Fibroblast of skin of right quadriceps (primary cell): ENCODE measurements at regions not wholly inside any gene's neighbourhood (a gene's known extent, or its start where the extent isn't known, plus 50 kb on each side); places are given as distances from the start of the nearest gene placed in this dataset.

Experiments used
- DNase-seq: peaks from one replicate; pipeline ENCODE4 v3.0.0-alpha.2; 2013

DNA sequence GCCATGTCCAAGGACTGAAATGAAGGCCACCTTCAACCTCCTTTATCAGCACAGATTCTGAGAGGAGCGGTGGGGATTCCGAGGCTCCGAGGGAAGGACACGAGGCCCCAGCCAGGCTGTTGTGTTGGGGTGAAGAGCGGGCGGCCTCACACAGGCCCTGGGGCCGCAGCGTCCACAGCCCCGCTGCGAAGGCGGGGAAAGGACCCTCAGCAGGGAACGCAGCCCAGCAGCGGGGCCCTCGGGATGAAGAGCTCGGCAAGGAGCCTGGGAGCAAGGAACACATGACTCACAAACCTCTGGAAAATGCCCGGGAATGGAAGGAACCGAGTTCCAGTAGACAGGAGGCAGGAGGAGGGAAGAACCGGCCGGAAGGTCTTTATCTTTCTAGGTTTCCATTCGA lies 227.2 kb downstream of the BRD1 start:
- DNase-seq = no peak

DNA sequence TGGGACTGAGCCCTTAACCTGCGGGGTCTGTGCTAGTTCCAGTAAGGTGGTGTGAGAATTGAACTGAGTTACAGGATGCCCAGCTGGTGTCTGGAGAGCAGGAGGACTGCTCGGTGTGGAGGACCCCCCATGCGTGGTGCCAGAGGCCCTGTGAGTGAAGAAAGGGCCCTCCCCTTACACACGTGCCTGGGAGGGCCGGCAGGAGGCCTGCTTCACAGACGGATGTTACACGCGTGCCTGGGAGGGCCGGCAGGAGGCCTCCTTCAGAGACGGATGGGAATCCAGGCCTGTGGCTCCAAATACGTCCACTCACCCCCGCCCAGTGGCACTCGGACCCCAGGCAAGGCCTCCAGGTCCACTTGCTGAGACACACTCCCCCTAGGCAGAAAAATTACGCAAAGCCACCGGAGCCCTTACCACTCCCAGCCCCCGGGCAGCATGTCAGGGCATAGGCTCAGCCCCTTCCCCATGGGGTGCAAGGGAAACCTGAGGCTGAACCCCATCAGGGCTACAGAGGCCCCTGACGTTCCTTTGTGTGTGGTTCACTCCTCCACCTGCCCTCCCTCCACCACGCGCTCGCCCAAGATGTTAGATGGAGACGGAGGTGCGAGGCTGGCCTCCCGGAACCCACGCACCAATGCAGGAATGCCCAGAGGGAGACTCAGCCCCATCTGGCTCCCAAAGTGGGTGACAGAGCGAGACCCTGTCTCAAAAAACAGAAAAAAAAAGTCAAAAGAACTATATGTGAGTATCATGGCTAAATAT lies 227.8 kb downstream of the BRD1 start:
- no peak for DNase-seq

DNA sequence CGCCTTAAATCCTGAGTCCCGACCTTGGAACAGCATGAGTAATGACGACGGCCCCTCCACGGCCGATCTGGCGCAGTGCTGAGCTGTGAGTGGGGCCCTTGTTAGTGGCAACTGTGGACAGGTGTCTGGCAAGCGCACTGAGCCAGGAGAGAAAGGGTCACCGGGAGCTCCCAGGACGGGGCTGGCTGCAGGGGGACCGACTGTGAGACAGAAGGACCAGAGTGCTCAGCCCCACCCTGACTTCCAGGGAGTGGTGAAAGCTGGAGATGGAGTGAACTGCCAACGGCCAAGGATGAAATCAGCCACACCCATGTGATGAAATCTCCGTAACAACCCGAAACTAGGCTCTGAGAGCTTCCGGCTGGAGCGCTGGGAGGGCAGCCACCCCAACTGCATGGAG lies 228.6 kb downstream of the BRD1 start:
- no peak for DNase-seq

DNA sequence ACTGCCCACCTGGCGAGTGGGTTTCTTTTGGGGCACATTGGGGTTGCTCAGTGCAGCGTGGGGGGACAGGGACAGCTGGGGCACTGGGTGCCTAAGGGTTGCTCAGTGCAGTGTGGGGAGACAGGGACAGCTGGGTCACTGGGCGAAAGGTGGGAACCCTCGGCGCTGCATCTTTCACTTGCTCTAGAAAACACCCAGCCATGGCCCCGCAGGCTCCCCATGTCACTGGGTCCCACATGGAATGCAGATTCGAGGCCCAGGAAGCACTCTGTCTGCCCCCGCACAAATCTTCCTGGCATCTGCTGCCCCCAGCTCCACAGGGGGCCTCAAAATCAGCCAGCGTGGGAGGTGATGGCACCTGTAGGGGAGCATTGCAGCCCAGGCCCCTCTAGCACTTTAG lies 229.3 kb downstream of the BRD1 start:
- DNase-seq = no peak

DNA sequence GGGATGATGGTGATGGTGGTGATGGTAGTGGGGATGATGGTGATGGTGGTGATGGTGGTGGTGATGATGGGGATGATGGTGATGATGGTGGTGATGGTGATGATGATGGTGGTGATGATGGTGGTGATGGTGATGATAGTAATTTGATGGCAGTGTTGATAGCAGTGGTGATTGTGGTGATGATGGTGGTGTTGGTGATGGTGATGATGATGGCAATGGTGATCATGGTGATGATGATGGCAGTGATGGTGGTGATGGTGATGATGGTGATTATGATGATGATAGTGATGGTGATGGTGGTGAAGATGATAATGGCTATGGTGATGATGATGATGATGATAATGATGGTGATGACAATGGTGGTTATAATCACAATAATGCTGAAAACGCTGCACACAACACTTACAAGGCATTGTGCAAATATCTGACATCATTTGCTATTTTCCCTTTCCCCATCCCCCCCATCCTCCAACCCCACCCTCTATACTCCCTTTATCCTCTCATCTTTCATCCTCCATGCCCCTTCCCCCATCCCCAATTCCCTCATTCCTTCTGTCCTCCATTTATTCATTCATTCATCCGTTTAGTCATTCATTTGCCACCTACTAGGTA lies 230.1 kb downstream of the BRD1 start:
- DNase-seq = no peak

DNA sequence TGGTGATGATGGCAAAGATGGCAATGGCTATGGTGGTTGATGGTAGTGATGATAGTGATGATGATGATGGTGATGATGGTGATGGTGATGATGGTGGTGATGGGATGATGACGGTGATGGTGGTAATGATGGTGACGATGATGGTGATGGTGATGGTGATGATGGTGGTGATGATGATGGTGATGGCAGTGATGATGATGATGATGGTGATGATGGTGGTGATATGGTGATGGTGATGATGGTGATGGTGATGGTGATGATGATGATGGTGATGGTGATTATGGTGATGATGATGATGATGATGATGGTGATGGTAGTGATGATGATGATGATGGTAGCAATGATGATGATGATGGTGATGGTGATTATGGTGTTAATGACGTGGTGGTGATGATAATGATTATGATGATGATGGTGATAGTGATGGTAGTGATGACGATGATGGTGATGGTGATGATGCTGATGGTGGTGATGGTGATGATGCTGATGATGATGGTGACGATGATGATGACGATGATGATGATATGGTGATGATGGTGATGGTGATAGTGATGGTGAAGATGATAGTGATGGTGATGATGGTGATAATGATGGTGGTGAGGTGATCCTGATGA lies 232.1 kb downstream of the BRD1 start:
- DNase-seq = no peak

DNA sequence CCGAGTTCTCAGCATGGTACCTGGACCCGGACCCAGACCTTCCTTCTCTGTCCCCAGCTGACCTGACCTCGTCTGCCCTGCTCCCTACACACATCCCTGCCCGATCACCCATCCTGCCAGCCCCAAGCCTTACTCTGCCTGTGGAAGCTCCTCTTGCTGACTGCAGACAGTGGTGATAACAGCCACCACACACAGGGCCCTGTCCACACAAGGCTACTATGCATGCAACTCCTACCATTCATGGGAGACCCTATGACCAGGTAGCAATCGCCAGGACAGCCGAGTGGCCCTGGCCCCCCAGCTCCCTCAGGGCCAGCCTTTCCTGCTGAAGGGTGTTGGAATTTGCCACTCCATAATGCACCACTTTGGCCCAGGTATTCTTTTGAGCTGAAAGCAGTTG lies 233.6 kb downstream of the BRD1 start:
- DNase-seq = no peak

DNA sequence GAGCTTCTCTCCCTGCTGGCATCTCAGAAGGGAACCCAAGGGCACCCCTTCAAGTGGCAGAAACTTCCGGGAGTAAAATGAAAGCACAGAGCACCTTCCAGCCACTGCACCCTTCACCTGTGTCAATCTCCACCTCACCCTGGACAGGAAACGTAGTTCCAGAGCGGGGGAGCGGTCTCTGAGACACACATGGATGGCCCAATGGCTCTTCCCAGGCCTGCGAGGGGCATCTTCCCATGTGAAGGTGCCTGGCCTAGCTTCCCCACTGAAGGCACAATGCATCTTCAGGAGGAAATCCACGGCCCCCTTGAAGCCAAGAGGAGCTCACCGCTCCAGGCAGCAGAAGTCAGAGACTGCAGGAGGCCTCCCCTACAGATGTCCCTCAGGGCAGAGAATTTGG lies 234.2 kb downstream of the BRD1 start:
- no peak for DNase-seq

DNA sequence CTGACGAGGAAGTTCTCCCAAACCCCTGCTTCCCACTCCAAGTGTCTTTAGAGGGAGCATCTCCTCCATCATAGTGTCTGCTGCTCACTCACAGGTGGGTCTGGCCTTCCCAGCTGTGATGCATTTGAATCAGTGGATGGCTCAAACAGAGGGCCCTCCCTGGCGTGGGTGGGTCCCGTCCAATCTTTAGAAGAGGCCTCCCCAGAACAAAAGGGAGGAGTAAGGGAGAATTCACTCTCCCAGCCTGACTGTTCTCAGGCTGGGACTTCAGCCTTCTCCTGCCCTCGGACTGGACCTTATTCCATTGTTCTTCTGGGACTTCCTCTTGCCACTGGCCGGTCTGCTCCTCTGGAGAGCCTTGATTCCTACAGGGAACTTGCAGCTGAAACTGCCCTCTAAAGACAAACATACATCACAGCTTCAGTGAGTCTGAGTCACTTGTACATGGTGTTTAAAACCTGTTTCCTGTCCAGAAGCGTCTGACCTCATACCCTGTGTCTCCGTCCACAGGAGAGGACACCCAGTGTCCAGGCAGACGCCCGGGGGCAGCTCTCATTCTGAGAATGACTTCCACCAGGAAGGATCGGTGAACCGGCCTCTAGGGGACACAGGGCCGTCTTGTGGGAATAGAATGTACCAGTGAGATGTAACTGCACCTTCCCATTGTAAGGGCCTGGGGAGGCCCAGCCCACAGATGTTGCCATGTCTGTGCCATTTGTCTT lies 234.7 kb downstream of the BRD1 start:
- no peak for DNase-seq

DNA sequence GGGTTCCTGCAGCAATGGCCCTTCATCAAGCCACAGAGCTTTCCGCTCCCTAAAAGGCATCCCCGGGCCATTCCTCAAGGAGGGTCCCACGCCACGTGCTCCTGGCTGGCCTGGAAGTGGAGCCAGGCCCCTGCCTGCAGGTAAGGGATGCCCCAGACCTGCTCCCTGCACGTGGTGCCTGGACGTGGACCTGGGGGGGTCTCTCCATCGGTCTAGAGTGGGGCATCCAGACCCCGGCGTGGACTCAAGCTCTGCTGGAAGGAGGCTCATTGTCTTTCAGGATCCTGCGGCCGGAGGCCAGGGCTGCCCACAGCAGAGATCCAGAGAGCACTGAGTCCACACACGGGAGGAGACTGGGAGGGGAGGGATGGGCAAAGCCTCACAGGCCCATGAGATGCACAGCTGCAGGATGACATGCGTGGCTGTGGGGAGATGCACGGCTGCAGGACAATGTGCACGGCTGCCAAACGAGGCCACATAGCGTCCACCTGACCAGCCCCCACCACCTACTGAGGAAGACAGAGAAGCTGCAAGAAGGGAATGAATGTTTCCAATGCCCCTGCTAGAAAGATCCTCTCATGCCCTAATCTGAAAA lies 236.7 kb downstream of the BRD1 start:
- no peak for DNase-seq

DNA sequence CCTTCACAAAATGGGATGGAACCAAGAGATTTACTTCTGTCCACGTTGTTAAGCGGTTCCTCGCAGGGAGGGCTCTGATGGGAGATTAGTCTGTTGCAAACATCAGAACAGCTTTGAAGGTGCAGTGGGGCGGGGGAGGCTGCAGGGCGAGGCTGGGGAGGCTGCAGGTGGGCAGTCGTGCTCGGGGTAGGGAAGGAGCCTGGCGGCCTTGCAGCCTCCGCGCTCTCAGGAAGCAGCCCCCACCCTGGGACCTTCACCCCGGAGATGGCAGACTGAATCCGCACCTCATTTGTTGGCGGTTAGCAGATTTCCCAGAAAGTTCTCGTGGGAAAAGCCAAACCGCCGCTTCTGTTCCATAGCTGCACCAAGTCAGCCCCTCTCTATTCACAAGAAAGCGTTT lies 237.3 kb downstream of the BRD1 start:
- DNase-seq = no peak

DNA sequence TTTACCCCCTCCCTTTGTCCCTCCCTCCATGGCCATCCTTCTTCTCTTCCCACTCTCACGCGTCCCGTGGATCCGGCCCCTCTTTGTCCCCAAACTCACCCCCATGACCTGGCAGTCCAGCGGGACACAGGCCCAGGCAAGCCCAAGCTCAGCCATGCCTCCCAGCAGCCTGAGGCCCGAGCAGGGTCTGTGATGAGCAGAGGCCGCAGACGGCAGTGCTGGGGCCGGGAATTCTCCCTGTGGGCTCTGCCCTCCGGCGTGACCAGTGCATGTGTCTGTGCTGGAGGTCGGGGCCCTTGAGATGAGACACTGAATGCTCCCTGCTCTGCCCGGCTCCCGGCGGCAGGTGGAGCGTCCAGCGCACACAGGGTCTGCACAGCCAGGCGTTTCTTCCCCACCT lies 237.9 kb downstream of the BRD1 start:
- DNase-seq = no peak

DNA sequence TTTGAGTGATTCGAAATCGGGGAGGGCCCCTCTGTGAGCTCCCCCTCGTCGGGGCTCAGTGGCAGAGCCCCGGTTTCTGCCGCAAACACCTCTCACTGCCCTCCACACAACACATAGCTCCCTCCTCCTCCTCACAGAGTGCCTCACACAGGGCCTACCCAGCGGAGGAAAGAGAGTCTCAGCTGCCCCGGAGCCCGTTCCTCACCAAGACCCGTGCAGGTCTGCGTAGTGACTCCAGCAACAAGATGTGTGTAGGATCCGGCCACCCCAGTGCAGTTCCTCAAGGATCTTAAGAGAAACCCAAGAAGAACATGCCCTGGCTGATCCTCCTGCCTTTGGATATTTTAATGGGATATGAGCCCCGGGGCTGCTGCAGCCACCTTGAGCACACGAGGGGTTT lies 238.4 kb downstream of the BRD1 start:
- DNase-seq = no peak

DNA sequence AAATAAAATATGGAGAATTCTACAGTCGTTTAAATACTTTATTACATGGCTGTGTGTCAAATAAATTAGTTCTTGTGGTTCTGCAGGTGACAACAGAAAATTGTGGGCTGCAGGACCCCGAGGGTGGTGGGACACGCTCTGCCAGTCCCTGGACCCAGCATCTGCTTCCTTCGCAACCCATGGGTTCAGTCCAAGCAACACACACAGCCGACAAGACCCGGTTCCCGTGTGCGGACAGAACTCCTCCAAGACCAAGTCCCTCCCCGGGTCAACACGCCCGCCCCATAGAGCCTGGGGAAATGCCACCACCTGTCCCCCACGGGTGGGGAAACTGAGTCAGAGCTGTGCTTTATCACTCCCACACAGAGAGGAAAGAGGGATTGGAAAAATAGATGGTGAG lies 238.9 kb downstream of the BRD1 start:
- DNase-seq = no peak

DNA sequence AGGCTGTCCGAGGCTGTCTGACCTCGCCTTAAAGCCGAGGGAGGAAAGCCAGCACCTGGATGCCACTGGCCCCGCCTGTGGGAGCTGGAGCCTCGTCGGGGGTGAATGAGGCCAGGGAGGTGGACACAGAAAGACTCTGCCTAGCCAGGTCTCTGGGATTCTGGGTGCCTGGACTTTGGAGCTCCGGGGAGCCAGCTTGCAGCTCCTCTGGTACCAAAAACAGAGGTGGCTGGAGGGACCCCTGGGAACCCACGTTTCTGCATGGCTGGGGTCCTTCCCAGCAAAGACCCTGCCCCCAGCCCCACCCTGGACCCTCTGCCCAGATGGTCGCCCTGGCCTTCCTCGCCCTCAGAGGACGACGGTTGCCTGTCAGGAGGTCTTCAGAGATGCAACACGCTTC lies 239.7 kb downstream of the BRD1 start:
- no peak for DNase-seq

DNA sequence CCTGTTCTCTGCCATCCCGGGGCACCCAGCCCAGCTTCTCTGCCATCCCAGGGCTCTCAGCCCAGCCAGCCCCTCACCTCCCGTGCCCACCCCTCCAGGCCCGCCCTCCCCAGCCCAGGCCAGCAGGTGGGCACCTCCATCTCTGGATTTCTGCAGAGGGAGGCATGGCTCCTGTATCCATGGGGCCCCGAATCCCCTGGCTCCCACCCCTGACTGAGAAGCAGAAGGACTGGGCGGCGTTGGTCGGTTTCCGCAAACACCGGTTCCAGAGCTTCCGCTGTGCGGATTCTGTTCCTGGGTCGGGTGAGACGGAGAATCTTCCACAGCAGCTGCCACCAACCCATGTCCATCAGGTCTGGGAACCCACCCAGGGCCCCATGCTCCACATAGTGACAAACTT lies 240.3 kb downstream of the BRD1 start:
- no peak for DNase-seq

DNA sequence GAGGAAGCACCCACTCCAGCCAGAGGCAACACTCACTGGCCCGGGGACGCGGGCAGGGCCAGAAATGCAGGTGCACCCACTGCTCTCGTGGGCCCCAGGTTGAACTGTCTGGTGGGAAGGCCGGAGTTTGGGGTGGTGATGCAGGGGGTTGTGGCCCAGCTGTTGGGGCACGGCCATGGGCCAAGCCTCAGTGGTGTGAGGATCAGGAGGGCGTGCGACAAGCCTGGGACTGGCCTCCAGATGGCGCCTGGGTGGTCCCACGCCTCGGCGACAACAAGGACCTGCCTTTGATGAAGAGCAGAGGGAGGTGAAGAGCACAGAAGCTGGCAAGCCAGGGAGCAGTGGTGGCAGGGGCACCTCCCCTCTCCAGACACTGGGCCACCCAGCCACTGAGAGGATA lies 240.8 kb downstream of the BRD1 start:
- no peak for DNase-seq

DNA sequence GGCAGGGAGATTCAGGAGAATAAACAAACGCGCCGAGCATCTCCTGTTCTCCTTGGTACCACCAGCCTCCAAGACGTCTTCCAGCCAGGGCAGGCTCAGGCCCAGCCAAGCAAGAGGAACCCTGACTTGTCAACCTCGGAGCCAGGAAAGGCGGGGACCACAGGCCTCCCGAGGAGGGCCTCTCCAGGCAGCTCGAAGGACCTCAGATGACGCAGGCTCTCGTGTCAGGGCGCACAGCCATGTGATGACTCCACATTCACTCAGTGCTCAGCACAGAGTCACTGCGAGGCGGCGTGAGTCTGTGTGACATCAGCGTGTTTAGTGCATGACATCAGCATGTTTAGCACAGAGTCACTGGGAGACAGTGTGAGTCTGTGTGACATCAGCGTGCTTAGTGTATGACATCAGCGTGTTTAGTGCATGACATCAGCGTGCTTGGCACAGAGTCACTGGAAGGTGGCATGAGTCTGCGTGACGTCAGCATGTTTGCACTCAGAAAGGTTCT lies 241.4 kb downstream of the BRD1 start:
- DNase-seq = no peak

DNA sequence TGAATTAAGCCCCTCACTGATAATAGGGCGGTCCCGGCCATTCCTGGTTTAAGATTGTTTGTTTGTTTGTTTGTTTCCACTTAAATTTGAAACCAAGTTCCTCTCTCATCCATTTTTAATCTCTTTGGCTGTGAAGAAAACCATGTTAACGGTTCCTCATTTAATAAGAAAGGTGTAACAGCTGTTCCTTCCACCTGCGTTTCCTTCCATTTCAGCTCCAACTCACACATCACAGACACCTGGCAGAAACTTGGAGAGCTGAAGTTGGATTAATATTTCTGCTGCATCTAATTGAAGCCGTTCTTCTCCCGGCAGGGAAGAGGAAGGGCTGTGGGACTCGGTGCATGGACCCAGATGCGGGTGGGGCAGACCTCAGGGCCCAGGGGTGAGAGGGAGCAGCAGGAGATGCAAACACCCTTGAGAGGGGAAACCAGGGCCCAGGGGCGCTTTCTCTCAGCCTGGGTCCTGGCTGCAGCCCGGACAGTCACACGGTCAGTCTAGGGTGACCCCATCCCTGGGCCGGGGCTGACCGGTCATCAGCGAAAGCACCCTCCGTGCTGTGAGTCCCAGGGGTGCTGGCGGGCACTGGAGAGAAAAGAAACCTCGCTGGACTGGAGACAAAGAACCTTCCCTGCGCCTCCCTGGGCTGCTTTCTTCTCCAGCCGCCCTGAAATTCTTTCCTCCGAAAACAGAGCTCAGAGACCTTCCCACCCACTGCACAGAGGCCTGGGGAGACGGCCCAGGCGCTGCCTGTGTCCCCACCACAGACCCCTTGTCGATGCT lies 242.0 kb downstream of the BRD1 start:
- DNase-seq = no peak

DNA sequence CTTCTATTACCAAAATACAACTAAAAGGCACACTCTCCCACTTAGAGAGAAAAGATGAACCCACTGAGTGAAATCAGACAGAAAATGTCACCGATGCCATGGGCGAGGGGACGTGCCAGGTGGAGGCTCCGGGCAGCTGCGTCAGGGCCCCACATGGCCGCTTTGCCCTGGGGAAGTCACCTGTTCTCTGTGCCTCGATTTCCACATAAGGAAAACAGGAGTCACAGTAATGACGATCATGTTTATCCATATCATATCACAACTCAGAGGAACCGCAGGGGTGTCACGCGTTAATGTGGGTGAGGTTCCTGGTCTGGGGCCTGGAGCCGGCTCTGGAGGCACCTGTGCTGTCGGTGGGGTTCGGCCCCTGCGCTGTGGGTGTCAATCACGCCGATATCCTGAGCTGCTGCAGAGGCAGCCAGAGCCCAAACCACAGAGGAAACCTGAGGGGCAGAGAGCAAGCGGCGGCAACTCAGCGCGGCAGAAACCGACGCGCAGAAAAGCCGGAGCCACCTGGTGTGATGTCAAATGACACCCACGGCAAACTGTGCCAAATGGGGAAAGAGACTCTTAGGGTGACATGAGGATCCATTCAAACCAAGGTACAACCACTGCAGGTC lies 243.7 kb downstream of the BRD1 start:
- no peak for DNase-seq

DNA sequence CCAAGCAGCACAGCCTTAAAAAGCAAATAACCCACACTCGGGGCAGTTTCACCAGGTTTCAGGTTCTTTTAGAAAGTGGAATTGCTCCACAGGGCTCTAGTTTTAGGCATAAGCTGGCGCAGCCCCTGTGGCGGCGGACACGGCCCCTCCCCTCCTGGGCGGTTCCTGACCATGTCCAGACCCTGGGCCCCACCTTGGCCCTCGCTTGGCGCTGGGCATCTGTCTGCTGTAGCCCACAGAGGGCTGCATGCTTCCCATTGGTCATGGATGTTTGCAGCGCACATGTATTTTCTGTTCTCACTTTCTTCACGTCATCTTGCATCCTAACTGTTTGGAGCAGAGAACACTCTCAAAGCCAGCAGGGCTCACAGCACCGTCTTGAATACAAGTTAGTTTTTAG lies 244.3 kb downstream of the BRD1 start:
- no peak for DNase-seq

DNA sequence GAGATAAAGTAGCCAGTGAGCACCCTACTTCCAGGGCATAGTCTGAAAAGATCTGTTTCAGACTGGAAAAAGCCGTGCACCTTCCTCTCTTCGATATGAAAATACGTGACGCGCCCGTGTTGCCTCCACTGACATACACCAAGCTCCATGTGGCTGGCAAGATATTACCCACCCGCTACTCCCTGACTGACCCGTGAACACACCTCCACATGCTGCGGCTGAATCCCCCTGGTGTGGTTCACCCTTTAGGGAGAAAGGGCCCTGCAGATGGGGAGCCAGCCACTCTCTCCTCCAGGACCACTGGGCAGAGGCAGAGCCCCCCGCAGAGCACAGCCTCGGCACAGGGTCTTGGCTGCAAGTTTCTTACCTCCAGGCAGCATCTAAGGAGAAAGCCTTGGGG lies 245.0 kb downstream of the BRD1 start:
- no peak for DNase-seq
